ENCODE measurements at regions not wholly inside any gene's neighbourhood (a gene's known extent, or its start where the extent isn't known, plus 50 kb on each side); places are given as distances from the start of the nearest gene placed in this dataset.

GRCh38 chr6:87879132-87879861 is 168.3 kb upstream of the SPACA1 start:
- H3K4me1 ChIP-seq = no peaks in the 10 kb centered on the region
- no peaks in the 10 kb centered on the region for H3K9me3 ChIP-seq
- TF ChIP-seq, protein P1, sequence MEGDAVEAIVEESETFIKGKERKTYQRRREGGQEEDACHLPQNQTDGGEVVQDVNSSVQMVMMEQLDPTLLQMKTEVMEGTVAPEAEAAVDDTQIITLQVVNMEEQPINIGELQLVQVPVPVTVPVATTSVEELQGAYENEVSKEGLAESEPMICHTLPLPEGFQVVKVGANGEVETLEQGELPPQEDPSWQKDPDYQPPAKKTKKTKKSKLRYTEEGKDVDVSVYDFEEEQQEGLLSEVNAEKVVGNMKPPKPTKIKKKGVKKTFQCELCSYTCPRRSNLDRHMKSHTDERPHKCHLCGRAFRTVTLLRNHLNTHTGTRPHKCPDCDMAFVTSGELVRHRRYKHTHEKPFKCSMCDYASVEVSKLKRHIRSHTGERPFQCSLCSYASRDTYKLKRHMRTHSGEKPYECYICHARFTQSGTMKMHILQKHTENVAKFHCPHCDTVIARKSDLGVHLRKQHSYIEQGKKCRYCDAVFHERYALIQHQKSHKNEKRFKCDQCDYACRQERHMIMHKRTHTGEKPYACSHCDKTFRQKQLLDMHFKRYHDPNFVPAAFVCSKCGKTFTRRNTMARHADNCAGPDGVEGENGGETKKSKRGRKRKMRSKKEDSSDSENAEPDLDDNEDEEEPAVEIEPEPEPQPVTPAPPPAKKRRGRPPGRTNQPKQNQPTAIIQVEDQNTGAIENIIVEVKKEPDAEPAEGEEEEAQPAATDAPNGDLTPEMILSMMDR (IDR thresholded peaks at IDR 0.05) = no peak
- TF ChIP-seq POLR2A (IDR thresholded peaks at IDR 0.05) = no peak
- intact Hi-C loops (cut with DNase I) = no loop called here
- 53 to 62% methylated on average over 7 of the region's 7 CpGs for WGBS, 2 donors
- H3K4me3 ChIP-seq = no peak overlapping the region
- DNase-seq (no peak), ATAC-seq (no peak)
- H3K27ac ChIP-seq = no peak overlapping the region
- H3K27me3 ChIP-seq = no peaks in the 10 kb centered on the region
- no peaks in the 10 kb centered on the region for H3K36me3 ChIP-seq (replicated peaks in 1 of 2; ENCODE audit: insufficient read depth in 1 of 2, low read depth in 2 of 2)

DNA sequence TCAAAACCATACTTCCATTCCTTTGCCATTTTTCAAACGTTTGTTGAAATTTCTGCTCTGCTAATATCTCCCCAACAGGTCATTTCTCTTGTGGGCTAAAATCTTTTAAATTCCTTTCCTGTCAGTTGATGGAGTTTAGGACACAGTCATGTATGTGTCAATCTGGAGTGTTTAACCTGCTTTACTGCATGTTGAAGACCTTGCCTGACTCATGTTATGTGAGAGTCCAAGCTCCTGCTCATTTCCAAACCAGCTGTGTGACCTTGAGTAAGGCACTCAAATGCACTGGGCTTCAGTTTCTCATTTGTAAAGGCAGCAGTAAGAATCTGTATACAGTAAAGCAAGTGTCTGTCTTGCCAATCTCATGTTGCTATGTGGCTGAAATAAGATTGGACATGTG is 171.9 kb upstream of the SPACA1 start:
- DNase-seq = no peak
- H3K4me1 ChIP-seq = no peaks in the 10 kb centered on the region
- intact Hi-C loops (cut with DNase I) = no loop called here
- H3K27ac ChIP-seq = no peak overlapping the region
- no peaks in the 10 kb centered on the region for H3K36me3 ChIP-seq (replicated peaks in 1 of 2; ENCODE audit: insufficient read depth in 1 of 2, low read depth in 2 of 2)
- H3K27me3 ChIP-seq = no peaks in the 10 kb centered on the region
- TF ChIP-seq, protein P1 (IDR thresholded peaks at IDR 0.05) = no peak
- no peak for TF ChIP-seq POLR2A (IDR thresholded peaks at IDR 0.05)
- 23 to 28% methylated on average over 1 of the region's 1 CpG for WGBS, 2 donors
- H3K9me3 ChIP-seq = no peaks in the 10 kb centered on the region
- no peak overlapping the region for H3K4me3 ChIP-seq
- ATAC-seq = no peak

DNA sequence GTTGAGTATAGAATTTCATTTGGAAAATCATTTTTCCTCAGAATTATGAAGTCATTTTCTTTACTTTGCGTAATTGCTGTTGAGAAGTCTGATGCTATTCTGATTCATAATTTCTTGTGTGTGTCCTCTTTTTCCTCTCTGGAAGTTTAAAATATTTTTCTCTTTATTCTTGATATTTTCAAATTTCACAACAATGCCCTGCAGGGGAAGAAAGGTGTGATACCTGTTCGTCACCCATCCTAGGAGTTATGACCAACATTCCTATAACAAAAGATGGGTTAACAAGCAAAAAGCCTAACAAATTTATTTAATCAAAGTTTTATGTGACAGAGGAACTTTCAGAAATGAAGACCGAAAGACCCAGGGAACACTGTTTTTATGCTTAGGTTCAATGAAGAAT is 171.5 kb upstream of the AKIRIN2 start:
- no peaks in the 10 kb centered on the region for H3K4me1 ChIP-seq
- ATAC-seq (no peak), DNase-seq (no peak)
- intact Hi-C loops (cut with DNase I) = no loop called here
- no peak overlapping the region for H3K4me3 ChIP-seq
- H3K27ac ChIP-seq = no peak overlapping the region
- H3K36me3 ChIP-seq (replicated peaks in 1 of 2; ENCODE audit: insufficient read depth in 1 of 2, low read depth in 2 of 2) = no peaks in the 10 kb centered on the region
- no peaks in the 10 kb centered on the region for H3K9me3 ChIP-seq
- WGBS, 2 donors = 65 to 72% methylated on average over 3 of the region's 3 CpGs
- H3K27me3 ChIP-seq = no peaks in the 10 kb centered on the region
- TF ChIP-seq, protein P1 (IDR thresholded peaks at IDR 0.05) = no peak
- no peak for TF ChIP-seq POLR2A (IDR thresholded peaks at IDR 0.05)

DNA sequence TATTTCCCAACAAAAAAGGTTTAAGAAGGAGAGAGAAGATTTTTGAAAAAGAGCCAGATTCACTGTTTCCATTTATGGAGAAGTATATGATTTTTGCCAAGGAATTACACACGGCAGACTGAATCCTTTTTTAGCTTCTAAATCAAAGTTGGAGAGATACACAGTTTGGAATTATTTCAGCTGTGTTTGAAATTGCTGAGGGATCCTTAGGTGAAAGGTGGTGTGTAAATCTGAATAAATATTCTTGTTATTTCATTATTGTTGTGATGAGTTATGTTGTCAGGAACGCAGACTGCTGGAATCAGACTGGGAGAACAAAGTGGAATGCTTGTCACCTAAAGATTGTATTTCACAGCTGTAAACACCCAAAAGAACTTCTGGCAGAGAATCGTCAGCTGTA is 168.5 kb upstream of the AKIRIN2 start:
- Histone ChIP-seq H3K27ac (no peak overlapping the region), H3K4me3 (no peak overlapping the region), H3K4me1 (no peaks in the 10 kb centered on the region), H3K27me3 (no peaks in the 10 kb centered on the region), H3K36me3 (replicated peaks in 1 of 2; ENCODE audit: insufficient read depth in 1 of 2, low read depth in 2 of 2) (no peaks in the 10 kb centered on the region), H3K9me3 (no peaks in the 10 kb centered on the region)
- no peak for ATAC-seq
- no peak for TF ChIP-seq POLR2A (IDR thresholded peaks at IDR 0.05)
- TF ChIP-seq, protein P1 (IDR thresholded peaks at IDR 0.05) = no peak
- 34 to 37% methylated on average over 3 of the region's 3 CpGs for WGBS, 2 donors
- intact Hi-C loops (cut with DNase I) = no loop called here
- DNase-seq = no peak

Measured in body of pancreas (tissue), 4 donors.